A673 (cell line): ENCODE measurements at regions not wholly inside any gene's neighbourhood (a gene's known extent, or its start where the extent isn't known, plus 50 kb on each side); places are given as distances from the start of the nearest gene placed in this dataset.

Source experiments
- CTCF ChIP-seq: fragments of 300-800, 200-600 bp; sonication (generic); conservative IDR thresholded peaks from 2 replicates; pipeline ENCODE4 v1.5.1; 2017; ENCODE audit warnings: low read depth, mild to moderate bottlenecking, antibody characterized with exemption, low read length, moderate library complexity, mixed read lengths
- EZH2 ChIP-seq: fragments of 200-600 bp; sonication (generic); IDR thresholded peaks from 2 replicates; pipeline ENCODE4 v1.6.1; 2017; ENCODE audit warnings: borderline replicate concordance, low read depth, mild to moderate bottlenecking, mixed read lengths, antibody characterized with exemption, low read length; ENCODE audit not compliant: poor library complexity, severe bottlenecking

DNA sequence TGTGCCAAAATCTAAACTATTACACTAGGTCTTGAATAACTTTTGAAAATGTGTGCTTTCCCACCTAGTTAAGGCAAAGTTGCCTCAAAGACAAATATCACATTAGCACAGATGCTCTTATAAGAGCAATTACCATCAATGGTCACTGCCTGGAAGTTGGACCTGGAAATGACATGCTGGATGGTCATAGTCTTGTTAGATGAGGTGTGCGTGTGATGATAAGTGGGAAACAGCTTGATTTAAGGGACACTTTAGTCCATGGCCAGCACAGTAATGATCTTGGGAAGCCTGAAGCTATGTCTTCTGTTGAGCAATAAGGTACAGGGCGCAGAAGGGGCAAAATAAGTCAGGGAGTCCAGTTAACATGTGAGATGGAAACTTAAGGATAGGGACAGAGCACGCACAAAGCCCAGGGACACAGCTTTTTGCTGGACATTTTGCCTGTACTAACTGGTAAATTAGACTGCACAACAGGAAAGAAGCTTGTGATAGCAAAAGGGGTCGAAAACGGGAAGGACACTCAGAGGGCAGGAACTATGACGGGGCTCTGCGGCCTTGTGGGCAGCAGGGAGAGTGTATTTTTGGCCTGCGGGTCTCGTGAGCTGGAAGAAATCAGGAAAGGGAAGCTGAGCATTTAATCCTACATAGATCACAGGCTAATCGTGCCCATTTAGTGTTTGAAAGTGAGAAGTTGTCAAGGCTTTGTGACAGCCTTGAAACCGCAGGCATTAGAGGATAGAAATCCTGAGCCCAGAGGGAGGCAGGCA lies 66.7 kb upstream of the BMP2 start:
- no peak for TF ChIP-seq EZH2
- no peak for TF ChIP-seq CTCF
